ENCODE measurements at regions not wholly inside any gene's neighbourhood (a gene's known extent, or its start where the extent isn't known, plus 50 kb on each side); places are given as distances from the start of the nearest gene placed in this dataset.
A peak's percentile ranks its signal among the peaks of the same experiment; 100 is the strongest.
"Not testable (repeated sequence)": the region's sequence is repeated elsewhere in the genome, so short reads cannot be mapped to it uniquely, and the experiment has no call there.

- H3K4me1 ChIP-seq (ENCODE audit: control insufficient read depth, insufficient read depth, low read length); intact Hi-C loops (cut with DNase I); H3K27me3 ChIP-seq (ENCODE audit: control insufficient read depth, insufficient read depth); H3K4me3 ChIP-seq (ENCODE audit: low read length); H3K27ac ChIP-seq (ENCODE audit: low read length); ATAC-seq; H3K9me3 ChIP-seq (ENCODE audit: control insufficient read depth, low read length); DNase-seq: not testable (repeated sequence)
- 93% methylated on average over 11 of the region's 11 CpGs for WGBS
These were observed 143.8 kb downstream of the NUFIP1 start for GRCh38 chr13:44845281-44846058.

GRCh38 chr13:44844786-44845185, 144.5 kb downstream of the NUFIP1 start:
- Histone ChIP-seq H3K4me1 (ENCODE audit: control insufficient read depth, insufficient read depth, low read length) (no peaks in the 10 kb centered on the region), H3K27me3 (ENCODE audit: control insufficient read depth, insufficient read depth) (no peaks in the 10 kb centered on the region), H3K9me3 (ENCODE audit: control insufficient read depth, low read length) (no peaks in the 10 kb centered on the region), H3K4me3 (ENCODE audit: low read length) (no peak overlapping the region), H3K27ac (ENCODE audit: low read length) (no peak overlapping the region)
- no peak for DNase-seq
- 95% methylated on average over 8 of the region's 8 CpGs for WGBS
- intact Hi-C loops (cut with DNase I) = no loop called here
- no peak for ATAC-seq

- intact Hi-C loops (cut with DNase I) = no loop called here
- Histone ChIP-seq H3K4me1 (ENCODE audit: control insufficient read depth, insufficient read depth, low read length) (no peaks in the 10 kb centered on the region), H3K4me3 (ENCODE audit: low read length) (no peak overlapping the region), H3K27ac (ENCODE audit: low read length) (no peak overlapping the region), H3K9me3 (ENCODE audit: control insufficient read depth, low read length) (no peaks in the 10 kb centered on the region), H3K27me3 (ENCODE audit: control insufficient read depth, insufficient read depth) (no peaks in the 10 kb centered on the region)
- ATAC-seq (no peak), DNase-seq (no peak)
- 97% methylated on average over 1 of the region's 1 CpG for WGBS
These were observed 145.9 kb downstream of the NUFIP1 start for GRCh38 chr13:44843403-44843802.

GRCh38 chr13:44842158-44842557, 147.1 kb downstream of the NUFIP1 start:
- WGBS = 68% methylated on average over 1 of the region's 1 CpG
- ATAC-seq = no peak
- Histone ChIP-seq H3K4me3 (ENCODE audit: low read length) (no peak overlapping the region), H3K9me3 (ENCODE audit: control insufficient read depth, low read length) (no peaks in the 10 kb centered on the region), H3K4me1 (ENCODE audit: control insufficient read depth, insufficient read depth, low read length) (no peaks in the 10 kb centered on the region), H3K27ac (ENCODE audit: low read length) (no peak overlapping the region), H3K27me3 (ENCODE audit: control insufficient read depth, insufficient read depth) (no peaks in the 10 kb centered on the region)
- intact Hi-C loops (cut with DNase I) = no loop called here
- DNase-seq = no peak

- intact Hi-C loops (cut with DNase I) = no loop called here
- Histone ChIP-seq H3K4me3 (ENCODE audit: low read length) (no peak overlapping the region), H3K27ac (ENCODE audit: low read length) (no peak overlapping the region), H3K27me3 (ENCODE audit: control insufficient read depth, insufficient read depth) (no peaks in the 10 kb centered on the region), H3K4me1 (ENCODE audit: control insufficient read depth, insufficient read depth, low read length) (no peaks in the 10 kb centered on the region), H3K9me3 (ENCODE audit: control insufficient read depth, low read length) (no peaks in the 10 kb centered on the region)
- no peak for DNase-seq
- WGBS = 29% methylated on average over 2 of the region's 2 CpGs
- no peak for ATAC-seq
These were observed 149.1 kb downstream of the NUFIP1 start for GRCh38 chr13:44840131-44840530.

- intact Hi-C loops (cut with DNase I) = no loop called here
- no peaks in the 10 kb centered on the region for H3K27me3 ChIP-seq (ENCODE audit: control insufficient read depth, insufficient read depth)
- no peak for DNase-seq
- no peak overlapping the region for H3K27ac ChIP-seq (ENCODE audit: low read length)
- H3K4me3 ChIP-seq (ENCODE audit: low read length) = no peak overlapping the region
- no peak for ATAC-seq
- H3K4me1 ChIP-seq (ENCODE audit: control insufficient read depth, insufficient read depth, low read length) = no peaks in the 10 kb centered on the region
- no peaks in the 10 kb centered on the region for H3K9me3 ChIP-seq (ENCODE audit: control insufficient read depth, low read length)
- WGBS = 88% methylated on average over 1 of the region's 1 CpG
These were observed 152.0 kb downstream of the NUFIP1 start for GRCh38 chr13:44837250-44837649.

- Histone ChIP-seq H3K9me3 (ENCODE audit: control insufficient read depth, low read length) (no peaks in the 10 kb centered on the region), H3K4me1 (ENCODE audit: control insufficient read depth, insufficient read depth, low read length) (no peaks in the 10 kb centered on the region), H3K27me3 (ENCODE audit: control insufficient read depth, insufficient read depth) (no peaks in the 10 kb centered on the region), H3K4me3 (ENCODE audit: low read length) (no peak overlapping the region), H3K27ac (ENCODE audit: low read length) (no peak overlapping the region)
- ATAC-seq = peak in 1 of 2 donors; percentile 43
- WGBS = 50% methylated on average over 4 of the region's 4 CpGs
- DNase-seq = no peak
- intact Hi-C loops (cut with DNase I) = no loop called here
These were observed 154.9 kb downstream of the NUFIP1 start for GRCh38 chr13:44834404-44834803.

- intact Hi-C loops (cut with DNase I) = no loop called here
- Histone ChIP-seq H3K27ac (ENCODE audit: low read length) (no peak overlapping the region), H3K9me3 (ENCODE audit: control insufficient read depth, low read length) (no peaks in the 10 kb centered on the region), H3K4me3 (ENCODE audit: low read length) (no peak overlapping the region), H3K27me3 (ENCODE audit: control insufficient read depth, insufficient read depth) (no peaks in the 10 kb centered on the region), H3K4me1 (ENCODE audit: control insufficient read depth, insufficient read depth, low read length) (no peaks in the 10 kb centered on the region)
- ATAC-seq = no peak
- no peak for DNase-seq
- 96% methylated on average over 7 of the region's 7 CpGs for WGBS
These were observed 155.6 kb downstream of the NUFIP1 start for GRCh38 chr13:44833626-44834025.

GRCh38 chr13:44833139-44833538, 156.1 kb downstream of the NUFIP1 start:
- Histone ChIP-seq H3K4me3 (ENCODE audit: low read length) (no peak overlapping the region), H3K27ac (ENCODE audit: low read length) (no peak overlapping the region), H3K9me3 (ENCODE audit: control insufficient read depth, low read length) (no peaks in the 10 kb centered on the region), H3K4me1 (ENCODE audit: control insufficient read depth, insufficient read depth, low read length) (no peaks in the 10 kb centered on the region), H3K27me3 (ENCODE audit: control insufficient read depth, insufficient read depth) (no peaks in the 10 kb centered on the region)
- no peak for ATAC-seq
- intact Hi-C loops (cut with DNase I) = no loop called here
- DNase-seq = no peak
- WGBS = 84% methylated on average over 4 of the region's 4 CpGs

- DNase-seq = no peak
- ATAC-seq = no peak
- Histone ChIP-seq H3K27me3 (ENCODE audit: control insufficient read depth, insufficient read depth) (no peaks in the 10 kb centered on the region), H3K4me3 (ENCODE audit: low read length) (no peak overlapping the region), H3K4me1 (ENCODE audit: control insufficient read depth, insufficient read depth, low read length) (no peaks in the 10 kb centered on the region), H3K9me3 (ENCODE audit: control insufficient read depth, low read length) (no peaks in the 10 kb centered on the region), H3K27ac (ENCODE audit: low read length) (no peak overlapping the region)
- 92% methylated on average over 11 of the region's 11 CpGs for WGBS
- intact Hi-C loops (cut with DNase I) = no loop called here
These were observed 162.5 kb downstream of the NUFIP1 start for GRCh38 chr13:44826591-44827350.

GRCh38 chr13:44825953-44826352, 163.3 kb downstream of the NUFIP1 start:
- intact Hi-C loops (cut with DNase I) = no loop called here
- H3K4me3 ChIP-seq (ENCODE audit: low read length) = no peak overlapping the region
- no peaks in the 10 kb centered on the region for H3K9me3 ChIP-seq (ENCODE audit: control insufficient read depth, low read length)
- ATAC-seq (no peak), DNase-seq (no peak)
- 96% methylated on average over 5 of the region's 5 CpGs for WGBS
- H3K27ac ChIP-seq (ENCODE audit: low read length) = no peak overlapping the region
- no peaks in the 10 kb centered on the region for H3K4me1 ChIP-seq (ENCODE audit: control insufficient read depth, insufficient read depth, low read length)
- H3K27me3 ChIP-seq (ENCODE audit: control insufficient read depth, insufficient read depth) = no peaks in the 10 kb centered on the region
